ENCODE measurements at regions not wholly inside any gene's neighbourhood (a gene's known extent, or its start where the extent isn't known, plus 50 kb on each side); places are given as distances from the start of the nearest gene placed in this dataset.

DNA sequence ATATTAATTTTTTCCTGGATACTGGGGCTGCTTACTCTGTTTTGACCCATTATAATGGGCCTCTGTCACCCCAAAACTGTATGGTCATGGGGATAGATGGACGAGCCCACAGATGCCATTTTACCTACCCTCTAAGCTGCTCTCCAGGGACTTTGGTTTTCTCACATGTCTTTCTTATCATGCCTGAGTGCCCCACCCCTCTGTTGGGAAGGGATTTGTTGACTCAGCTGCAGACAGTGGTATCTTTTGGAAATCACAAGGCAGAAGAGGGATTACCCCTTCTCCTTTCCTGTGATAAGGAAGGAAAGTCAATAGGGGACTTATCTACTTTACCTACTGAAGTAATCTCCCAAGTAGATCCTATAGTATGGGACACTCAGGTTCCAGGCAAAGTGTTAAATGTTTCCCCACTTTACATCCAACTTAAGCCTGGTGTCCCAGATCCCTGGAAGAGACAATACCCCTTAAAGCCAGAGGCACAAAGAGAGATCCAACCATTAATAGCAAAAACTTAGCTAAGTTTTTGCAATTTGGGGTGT is 182.7 kb downstream of the RNF152 start:
- no peak for TF ChIP-seq BACH2 (CRISPR knock-in tag; IDR thresholded peaks at IDR 0.05; ENCODE audit: borderline replicate concordance)
- TF ChIP-seq PPARA (CRISPR knock-in tag; IDR thresholded peaks at IDR 0.05; ENCODE audit: borderline replicate concordance), result no peak
- TF ChIP-seq ZNF8 (CRISPR knock-in tag; IDR thresholded peaks at IDR 0.05), result no peak
- no peak for TF ChIP-seq RARB (CRISPR knock-in tag; IDR thresholded peaks at IDR 0.05)
- TF ChIP-seq, protein P1, sequence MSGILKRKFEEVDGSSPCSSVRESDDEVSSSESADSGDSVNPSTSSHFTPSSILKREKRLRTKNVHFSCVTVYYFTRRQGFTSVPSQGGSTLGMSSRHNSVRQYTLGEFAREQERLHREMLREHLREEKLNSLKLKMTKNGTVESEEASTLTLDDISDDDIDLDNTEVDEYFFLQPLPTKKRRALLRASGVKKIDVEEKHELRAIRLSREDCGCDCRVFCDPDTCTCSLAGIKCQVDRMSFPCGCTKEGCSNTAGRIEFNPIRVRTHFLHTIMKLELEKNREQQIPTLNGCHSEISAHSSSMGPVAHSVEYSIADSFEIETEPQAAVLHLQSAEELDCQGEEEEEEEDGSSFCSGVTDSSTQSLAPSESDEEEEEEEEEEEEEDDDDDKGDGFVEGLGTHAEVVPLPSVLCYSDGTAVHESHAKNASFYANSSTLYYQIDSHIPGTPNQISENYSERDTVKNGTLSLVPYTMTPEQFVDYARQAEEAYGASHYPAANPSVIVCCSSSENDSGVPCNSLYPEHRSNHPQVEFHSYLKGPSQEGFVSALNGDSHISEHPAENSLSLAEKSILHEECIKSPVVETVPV (CRISPR knock-in tag; IDR thresholded peaks at IDR 0.05), result no peak
- no peak for TF ChIP-seq OSR1 (CRISPR knock-in tag; IDR thresholded peaks at IDR 0.05)
- TF ChIP-seq ZFP3 (CRISPR knock-in tag; IDR thresholded peaks at IDR 0.05), result no peak
- no peak for TF ChIP-seq SNAI2 (CRISPR knock-in tag; IDR thresholded peaks at IDR 0.05)
- TF ChIP-seq, protein P2, sequence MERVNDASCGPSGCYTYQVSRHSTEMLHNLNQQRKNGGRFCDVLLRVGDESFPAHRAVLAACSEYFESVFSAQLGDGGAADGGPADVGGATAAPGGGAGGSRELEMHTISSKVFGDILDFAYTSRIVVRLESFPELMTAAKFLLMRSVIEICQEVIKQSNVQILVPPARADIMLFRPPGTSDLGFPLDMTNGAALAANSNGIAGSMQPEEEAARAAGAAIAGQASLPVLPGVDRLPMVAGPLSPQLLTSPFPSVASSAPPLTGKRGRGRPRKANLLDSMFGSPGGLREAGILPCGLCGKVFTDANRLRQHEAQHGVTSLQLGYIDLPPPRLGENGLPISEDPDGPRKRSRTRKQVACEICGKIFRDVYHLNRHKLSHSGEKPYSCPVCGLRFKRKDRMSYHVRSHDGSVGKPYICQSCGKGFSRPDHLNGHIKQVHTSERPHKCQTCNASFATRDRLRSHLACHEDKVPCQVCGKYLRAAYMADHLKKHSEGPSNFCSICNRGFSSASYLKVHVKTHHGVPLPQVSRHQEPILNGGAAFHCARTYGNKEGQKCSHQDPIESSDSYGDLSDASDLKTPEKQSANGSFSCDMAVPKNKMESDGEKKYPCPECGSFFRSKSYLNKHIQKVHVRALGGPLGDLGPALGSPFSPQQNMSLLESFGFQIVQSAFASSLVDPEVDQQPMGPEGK (CRISPR knock-in tag; IDR thresholded peaks at IDR 0.05; ENCODE audit: borderline replicate concordance), result no peak
- TF ChIP-seq CSDC2 (CRISPR knock-in tag; IDR thresholded peaks at IDR 0.05), result no peak
- TF ChIP-seq, protein P3, sequence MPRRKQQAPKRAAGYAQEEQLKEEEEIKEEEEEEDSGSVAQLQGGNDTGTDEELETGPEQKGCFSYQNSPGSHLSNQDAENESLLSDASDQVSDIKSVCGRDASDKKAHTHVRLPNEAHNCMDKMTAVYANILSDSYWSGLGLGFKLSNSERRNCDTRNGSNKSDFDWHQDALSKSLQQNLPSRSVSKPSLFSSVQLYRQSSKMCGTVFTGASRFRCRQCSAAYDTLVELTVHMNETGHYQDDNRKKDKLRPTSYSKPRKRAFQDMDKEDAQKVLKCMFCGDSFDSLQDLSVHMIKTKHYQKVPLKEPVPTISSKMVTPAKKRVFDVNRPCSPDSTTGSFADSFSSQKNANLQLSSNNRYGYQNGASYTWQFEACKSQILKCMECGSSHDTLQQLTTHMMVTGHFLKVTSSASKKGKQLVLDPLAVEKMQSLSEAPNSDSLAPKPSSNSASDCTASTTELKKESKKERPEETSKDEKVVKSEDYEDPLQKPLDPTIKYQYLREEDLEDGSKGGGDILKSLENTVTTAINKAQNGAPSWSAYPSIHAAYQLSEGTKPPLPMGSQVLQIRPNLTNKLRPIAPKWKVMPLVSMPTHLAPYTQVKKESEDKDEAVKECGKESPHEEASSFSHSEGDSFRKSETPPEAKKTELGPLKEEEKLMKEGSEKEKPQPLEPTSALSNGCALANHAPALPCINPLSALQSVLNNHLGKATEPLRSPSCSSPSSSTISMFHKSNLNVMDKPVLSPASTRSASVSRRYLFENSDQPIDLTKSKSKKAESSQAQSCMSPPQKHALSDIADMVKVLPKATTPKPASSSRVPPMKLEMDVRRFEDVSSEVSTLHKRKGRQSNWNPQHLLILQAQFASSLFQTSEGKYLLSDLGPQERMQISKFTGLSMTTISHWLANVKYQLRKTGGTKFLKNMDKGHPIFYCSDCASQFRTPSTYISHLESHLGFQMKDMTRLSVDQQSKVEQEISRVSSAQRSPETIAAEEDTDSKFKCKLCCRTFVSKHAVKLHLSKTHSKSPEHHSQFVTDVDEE (CRISPR knock-in tag; IDR thresholded peaks at IDR 0.05), result no peak
- no peak for TF ChIP-seq ARNTL (CRISPR knock-in tag; IDR thresholded peaks at IDR 0.05; ENCODE audit: borderline replicate concordance, low read depth)
- TF ChIP-seq GLIS3 (CRISPR knock-in tag; IDR thresholded peaks at IDR 0.05), result no peak
- TF ChIP-seq ZFP30 (CRISPR knock-in tag; IDR thresholded peaks at IDR 0.05), result no peak
- no peak for TF ChIP-seq ESRRG (CRISPR knock-in tag; IDR thresholded peaks at IDR 0.05)
- no peak for TF ChIP-seq ZC3H10 (CRISPR knock-in tag; IDR thresholded peaks at IDR 0.05)
- TF ChIP-seq TCF4 (CRISPR knock-in tag; IDR thresholded peaks at IDR 0.05; ENCODE audit: borderline replicate concordance), result no peak
- no peak for ATAC-seq

DNA sequence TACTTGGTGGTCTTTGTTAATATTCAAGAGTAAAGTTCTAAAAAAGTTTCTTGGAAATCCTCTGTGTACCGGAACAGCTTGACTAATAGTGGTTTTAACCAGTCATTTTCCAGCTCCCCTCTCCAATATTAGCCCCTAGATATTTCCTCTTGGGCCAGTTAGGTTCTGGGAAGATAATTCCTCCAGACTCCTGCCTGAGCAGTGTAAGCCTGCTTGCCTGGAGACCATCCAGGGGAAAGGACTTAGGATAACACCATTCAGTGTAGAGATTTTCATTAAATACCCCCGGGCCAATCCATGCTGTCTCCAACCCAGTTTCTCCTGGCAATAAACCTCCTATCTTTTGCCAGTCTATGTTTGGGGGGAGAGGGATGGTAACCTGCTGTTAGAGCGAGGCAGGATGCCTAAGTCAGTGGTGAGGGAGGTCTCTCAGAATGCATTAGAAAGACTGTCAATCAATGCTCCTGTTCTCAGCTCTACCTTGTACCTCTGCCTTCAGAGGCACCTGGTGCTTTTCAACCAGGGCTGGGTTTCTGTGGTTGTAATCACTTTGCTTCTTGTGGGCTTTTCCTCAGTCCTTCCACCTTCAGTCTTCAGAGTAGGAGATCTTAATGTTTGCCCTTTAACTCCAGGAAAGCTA is 186.4 kb downstream of the RNF152 start:
- no peak for ATAC-seq
- TF ChIP-seq ZNF565 (CRISPR knock-in tag; conservative IDR thresholded peaks at IDR 0.05; ENCODE audit: low read depth) (no peak), SNAI2 (CRISPR knock-in tag; IDR thresholded peaks at IDR 0.05) (no peak), ARNTL (CRISPR knock-in tag; IDR thresholded peaks at IDR 0.05; ENCODE audit: borderline replicate concordance, low read depth) (no peak), TCF4 (CRISPR knock-in tag; IDR thresholded peaks at IDR 0.05; ENCODE audit: borderline replicate concordance) (no peak), ZFP30 (CRISPR knock-in tag; IDR thresholded peaks at IDR 0.05) (no peak), BACH2 (CRISPR knock-in tag; IDR thresholded peaks at IDR 0.05; ENCODE audit: borderline replicate concordance) (no peak), TOX (CRISPR knock-in tag; IDR thresholded peaks at IDR 0.05; ENCODE audit: borderline replicate concordance) (no peak), ZNF8 (CRISPR knock-in tag; IDR thresholded peaks at IDR 0.05) (no peak), ZC3H10 (CRISPR knock-in tag; IDR thresholded peaks at IDR 0.05) (no peak), ZNF70 (CRISPR knock-in tag; IDR thresholded peaks at IDR 0.05) (no peak), PPARA (CRISPR knock-in tag; IDR thresholded peaks at IDR 0.05; ENCODE audit: borderline replicate concordance) (no peak), OSR1 (CRISPR knock-in tag; IDR thresholded peaks at IDR 0.05) (no peak), ISL1 (CRISPR knock-in tag; IDR thresholded peaks at IDR 0.05) (no peak)
- TF ChIP-seq, protein P4, sequence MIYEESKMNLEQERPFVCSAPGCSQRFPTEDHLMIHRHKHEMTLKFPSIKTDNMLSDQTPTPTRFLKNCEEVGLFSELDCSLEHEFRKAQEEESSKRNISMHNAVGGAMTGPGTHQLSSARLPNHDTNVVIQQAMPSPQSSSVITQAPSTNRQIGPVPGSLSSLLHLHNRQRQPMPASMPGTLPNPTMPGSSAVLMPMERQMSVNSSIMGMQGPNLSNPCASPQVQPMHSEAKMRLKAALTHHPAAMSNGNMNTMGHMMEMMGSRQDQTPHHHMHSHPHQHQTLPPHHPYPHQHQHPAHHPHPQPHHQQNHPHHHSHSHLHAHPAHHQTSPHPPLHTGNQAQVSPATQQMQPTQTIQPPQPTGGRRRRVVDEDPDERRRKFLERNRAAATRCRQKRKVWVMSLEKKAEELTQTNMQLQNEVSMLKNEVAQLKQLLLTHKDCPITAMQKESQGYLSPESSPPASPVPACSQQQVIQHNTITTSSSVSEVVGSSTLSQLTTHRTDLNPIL (CRISPR knock-in tag; IDR thresholded peaks at IDR 0.05; ENCODE audit: low read depth), result no peak

DNA sequence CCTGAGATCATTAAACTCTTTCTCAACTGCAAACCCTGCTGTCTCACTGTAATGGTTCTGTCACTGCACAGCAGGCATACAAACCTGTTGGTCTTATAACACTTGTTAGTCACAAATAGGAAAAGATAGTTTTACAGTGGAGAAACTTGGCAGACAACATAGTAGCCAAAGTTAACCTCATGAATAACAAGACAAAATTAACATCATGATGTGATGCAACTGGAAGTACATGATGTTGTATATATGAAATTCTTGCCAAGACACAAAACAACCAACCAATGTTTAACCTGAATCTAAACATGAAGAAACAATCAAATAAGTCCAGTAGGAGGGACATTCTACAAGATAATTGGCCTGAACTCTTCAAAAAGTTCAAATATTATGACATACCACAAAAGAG is 189.3 kb downstream of the RNF152 start:
- ATAC-seq, result no peak
- no peak for TF ChIP-seq ZFP30 (CRISPR knock-in tag; IDR thresholded peaks at IDR 0.05)
- TF ChIP-seq, protein P1 (CRISPR knock-in tag; IDR thresholded peaks at IDR 0.05), result no peak
- no peak for TF ChIP-seq ESRRG (CRISPR knock-in tag; IDR thresholded peaks at IDR 0.05)
